GM12865 (cell line): ENCODE measurements at regions not wholly inside any gene's neighbourhood (a gene's known extent, or its start where the extent isn't known, plus 50 kb on each side); places are given as distances from the start of the nearest gene placed in this dataset.
A peak's percentile ranks its signal among the peaks of the same experiment; 100 is the strongest.
"Not testable (repeated sequence)": the region's sequence is repeated elsewhere in the genome, so short reads cannot be mapped to it uniquely, and the experiment has no call there.

Experiments used
- DNase-seq: peaks from one replicate; pipeline ENCODE4 v3.0.0; 2010; ENCODE audit warnings: low read depth
- H3K4me3 ChIP-seq: 2 replicates; pipeline ENCODE4 v1.5.1; 2011; ENCODE audit warnings: mild to moderate bottlenecking, low read depth, low read length, control low read depth
- TF ChIP-seq, protein P1 (sequence below): IDR thresholded peaks from 2 replicates; pipeline ENCODE4 v1.5.1; 2011; ENCODE audit warnings: low read length, control low read depth, low read depth, inconsistent platforms; ENCODE audit not compliant: insufficient read depth; ENCODE audit errors: missing control alignments

DNA sequence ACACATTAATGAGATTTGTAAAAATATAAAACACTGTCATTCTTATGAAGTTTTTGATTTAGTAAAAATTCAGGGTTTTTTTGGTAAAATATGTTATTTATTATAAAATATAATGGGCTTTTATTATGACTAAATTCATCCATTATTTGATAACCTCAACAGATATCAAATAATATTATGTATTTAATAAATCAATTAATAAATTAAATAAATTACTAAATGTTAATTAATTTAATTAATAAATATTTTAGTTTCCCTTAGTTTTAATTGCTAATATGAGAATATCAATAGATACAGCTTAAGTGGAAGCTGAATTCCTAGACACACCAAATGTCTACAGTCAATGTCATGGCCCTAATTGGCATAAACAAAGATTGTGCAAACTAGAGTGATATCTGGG is 82.3 kb upstream of the DGKG start:
- no peak overlapping the region for H3K4me3 ChIP-seq
- TF ChIP-seq, protein P1, sequence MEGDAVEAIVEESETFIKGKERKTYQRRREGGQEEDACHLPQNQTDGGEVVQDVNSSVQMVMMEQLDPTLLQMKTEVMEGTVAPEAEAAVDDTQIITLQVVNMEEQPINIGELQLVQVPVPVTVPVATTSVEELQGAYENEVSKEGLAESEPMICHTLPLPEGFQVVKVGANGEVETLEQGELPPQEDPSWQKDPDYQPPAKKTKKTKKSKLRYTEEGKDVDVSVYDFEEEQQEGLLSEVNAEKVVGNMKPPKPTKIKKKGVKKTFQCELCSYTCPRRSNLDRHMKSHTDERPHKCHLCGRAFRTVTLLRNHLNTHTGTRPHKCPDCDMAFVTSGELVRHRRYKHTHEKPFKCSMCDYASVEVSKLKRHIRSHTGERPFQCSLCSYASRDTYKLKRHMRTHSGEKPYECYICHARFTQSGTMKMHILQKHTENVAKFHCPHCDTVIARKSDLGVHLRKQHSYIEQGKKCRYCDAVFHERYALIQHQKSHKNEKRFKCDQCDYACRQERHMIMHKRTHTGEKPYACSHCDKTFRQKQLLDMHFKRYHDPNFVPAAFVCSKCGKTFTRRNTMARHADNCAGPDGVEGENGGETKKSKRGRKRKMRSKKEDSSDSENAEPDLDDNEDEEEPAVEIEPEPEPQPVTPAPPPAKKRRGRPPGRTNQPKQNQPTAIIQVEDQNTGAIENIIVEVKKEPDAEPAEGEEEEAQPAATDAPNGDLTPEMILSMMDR: no peak
- DNase-seq: no peak

DNA sequence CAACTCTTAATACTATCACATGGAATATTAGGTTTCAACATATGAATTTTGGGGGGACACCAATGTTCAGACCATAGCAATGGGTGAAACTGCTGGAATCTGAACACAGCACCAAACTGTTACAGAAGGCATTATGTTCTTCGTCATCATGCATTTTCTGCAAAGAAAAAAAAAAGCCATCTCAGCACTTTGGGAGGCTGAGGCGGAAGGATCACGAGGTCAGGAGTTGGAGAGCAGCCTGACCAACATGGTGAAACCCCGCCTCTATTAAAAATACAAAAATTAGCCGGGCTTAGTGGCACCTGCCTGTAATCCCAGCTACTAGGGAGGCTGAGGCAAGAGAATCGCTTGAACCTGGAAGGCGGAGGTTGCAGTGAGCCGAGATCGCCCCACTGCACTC is 80.9 kb upstream of the DGKG start:
- not testable (repeated sequence) for H3K4me3 ChIP-seq, DNase-seq

GRCh38 chr3:186442162-186442561 is 80.1 kb upstream of the DGKG start:
- DNase-seq: no peak
- TF ChIP-seq, protein P1: no peak
- no peak overlapping the region for H3K4me3 ChIP-seq

- no peak for DNase-seq
Measured at GRCh38 chr3:186440891-186441290, 78.9 kb upstream of the DGKG start.

GRCh38 chr3:186439725-186440124 is 77.7 kb upstream of the DGKG start:
- DNase-seq: no peak
- no peak overlapping the region for H3K4me3 ChIP-seq
- TF ChIP-seq, protein P1: no peak

More at GRCh38 chr3:186440891-186441290, 78.9 kb upstream of the DGKG start:
- TF ChIP-seq, protein P1: no peak
- no peak overlapping the region for H3K4me3 ChIP-seq

DNA sequence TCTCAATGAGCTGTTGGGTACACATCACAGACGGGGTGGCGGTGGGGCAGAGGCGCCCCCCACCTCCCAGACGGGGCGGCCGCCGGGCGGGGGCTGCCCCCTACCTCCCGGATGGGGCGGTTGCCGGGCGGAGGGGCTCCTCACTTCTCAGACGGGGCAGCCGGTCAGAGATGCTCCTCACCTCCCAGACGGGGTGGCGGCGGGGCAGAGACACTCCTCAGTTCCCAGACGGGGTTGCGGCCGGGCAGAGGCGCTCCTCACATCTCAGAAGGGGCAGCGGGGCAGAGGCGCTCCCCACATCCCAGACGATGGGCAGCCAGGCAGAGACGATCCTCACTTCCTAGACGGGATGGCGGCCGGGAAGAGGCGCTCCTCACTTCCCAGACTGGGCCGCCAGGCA is 73.3 kb upstream of the DGKG start:
- not testable (repeated sequence) for H3K4me3 ChIP-seq, DNase-seq

DNA sequence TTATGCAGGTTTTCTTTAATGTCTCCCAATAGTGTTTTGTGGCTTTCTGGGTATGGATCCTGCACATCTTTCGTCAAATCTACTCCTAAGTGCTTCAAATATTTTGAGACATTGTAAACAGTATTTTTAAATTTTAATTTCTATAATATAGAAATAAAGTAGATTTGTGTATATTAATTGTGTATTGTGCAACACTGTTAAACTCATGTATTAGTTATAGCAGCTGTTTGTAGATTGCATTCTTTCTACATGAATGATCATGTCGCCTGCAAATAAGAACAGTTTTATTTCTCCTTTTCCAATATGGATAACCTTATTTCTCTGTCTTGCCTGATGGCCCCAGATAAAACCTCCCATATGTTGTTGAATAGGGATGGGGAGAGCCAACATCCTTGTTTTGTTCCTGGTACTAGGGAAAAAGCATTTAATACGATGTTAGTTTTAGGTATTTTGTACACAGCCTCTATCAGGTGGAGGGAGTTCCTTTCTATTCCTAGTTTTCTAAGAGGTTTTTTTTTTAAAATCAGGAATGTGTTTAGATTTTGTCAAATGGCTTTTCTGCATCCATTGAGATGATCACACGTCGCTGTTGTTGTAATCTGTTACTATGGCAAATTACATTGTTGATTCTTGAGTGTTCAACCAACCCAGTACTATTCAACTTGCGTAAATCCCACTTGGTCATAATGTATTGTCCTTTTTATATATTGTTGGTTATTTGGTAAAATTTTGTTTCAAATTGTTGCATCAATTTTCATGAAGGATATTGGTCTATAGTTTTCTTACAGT is 71.1 kb upstream of the DGKG start:
- TF ChIP-seq, protein P1: no peak
- no peak overlapping the region for H3K4me3 ChIP-seq
- no peak for DNase-seq

GRCh38 chr3:186432189-186432588 is 70.2 kb upstream of the DGKG start:
- no peak overlapping the region for H3K4me3 ChIP-seq
- peak; percentile 8 for DNase-seq

More at GRCh38 chr3:186432189-186432588, 70.2 kb upstream of the DGKG start:
- TF ChIP-seq, protein P1: no peak
